NCI-H524 (cell line): ENCODE measurements at regions not wholly inside any gene's neighbourhood (a gene's known extent, or its start where the extent isn't known, plus 50 kb on each side); places are given as distances from the start of the nearest gene placed in this dataset.

Experiments
- DNase-seq, 2 experiments: peaks; one replicate each; lab custom pipeline; 2025; lab: John Stamatoyannopoulos, UW

DNA sequence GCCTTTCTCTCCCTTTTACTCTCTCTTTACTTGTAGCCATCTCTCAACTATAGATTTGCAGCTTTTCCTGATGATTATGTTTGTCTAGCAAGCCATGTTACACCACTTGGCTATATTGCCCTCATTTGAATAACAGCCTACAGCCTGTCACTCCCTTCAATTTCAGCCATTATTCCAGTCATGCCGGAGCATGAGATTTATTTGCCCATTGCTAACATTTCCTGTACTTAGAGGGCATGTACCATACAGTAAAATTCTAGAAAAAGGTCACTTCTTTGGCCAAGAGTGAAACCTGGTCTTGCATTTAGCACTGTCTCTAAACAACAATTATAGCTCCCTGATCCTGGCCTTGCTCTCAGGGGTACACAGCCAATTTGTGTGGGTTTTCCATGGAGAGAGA, 221.7 kb upstream of the TMC3 start:
- no peak for DNase-seq

DNA sequence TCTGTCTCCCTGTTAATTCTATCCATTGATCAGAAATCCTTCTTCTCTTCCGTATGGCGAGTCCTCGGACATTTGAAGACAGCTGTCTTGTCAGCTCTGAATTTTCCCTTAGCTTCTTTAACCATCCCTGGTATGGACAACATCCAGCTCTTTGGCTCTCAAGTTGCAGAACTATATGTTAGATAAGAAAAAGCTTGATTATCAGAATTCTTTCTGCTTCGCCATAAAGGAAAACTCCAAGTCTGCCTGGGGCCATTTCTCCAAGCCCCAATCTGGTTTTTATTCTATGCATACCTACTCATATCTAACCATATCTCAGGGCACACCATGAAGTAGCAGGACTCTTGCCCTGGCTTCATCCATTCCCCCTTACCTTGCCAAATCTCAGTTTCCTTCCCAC, 215.7 kb upstream of the TMC3 start:
- no peak for DNase-seq

DNA sequence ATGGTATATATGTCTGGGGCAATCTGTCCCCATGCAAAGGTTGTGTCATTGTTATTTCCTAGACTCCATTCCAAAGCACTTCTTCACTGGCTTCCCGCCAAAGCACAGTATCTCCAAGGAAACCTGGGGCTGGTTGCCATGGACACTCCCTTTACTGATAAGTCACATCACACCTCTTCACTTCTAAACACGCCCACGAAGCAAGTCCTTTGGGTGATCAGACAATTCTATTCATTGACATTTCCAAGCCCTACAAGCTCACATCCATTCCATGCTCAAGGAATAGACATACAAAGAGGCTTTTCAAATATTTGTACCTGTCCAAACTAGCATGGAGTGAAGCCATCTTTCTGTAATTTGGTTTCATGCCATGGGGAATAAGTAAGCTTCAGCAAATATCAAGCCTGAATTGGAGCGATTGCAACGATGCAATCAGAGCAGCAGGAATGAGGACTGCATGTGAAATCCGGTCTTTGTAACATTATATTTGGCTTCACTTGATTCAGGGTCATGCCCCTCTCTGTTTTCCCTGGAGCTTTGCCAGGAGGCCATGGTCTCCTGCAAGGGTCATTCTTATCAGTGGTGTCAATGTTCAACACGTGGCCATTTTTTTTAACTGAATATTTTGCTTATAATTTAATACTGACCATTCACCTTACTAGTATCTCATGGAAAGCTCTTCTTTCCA, 201.6 kb upstream of the TMC3 start:
- peak; percentile 58 to 69 for DNase-seq

DNA sequence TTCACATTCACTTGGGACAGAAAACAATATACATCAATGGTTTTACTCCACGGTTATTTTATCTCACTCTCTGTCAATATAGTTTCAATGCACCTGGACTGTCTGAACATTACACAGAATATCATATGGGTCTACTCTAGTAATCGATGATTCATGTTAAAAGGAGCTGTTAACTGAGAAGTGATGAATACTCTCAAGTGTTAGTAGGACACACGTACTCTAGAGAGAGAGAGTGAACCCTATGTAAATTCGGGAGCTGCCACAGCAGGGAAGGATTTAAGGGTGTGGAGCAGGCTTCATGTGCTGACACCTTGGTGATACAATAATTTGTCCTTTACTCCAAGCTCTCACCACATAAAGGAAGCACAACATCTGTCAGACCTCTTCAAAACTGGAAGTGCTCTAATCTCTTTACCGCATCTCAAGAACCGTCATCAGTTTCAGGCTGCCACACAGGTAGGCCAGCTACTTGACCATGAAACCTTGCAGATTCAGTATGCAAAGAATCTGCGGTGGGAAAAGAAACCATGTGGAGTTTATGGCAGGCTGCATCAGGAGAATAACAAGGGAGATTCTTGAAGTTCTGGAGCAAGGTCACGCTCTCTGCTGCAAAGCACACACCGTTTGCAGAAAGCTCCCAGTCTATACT, 199.2 kb upstream of the TMC3 start:
- DNase-seq = peak; percentile 97 to 99

DNA sequence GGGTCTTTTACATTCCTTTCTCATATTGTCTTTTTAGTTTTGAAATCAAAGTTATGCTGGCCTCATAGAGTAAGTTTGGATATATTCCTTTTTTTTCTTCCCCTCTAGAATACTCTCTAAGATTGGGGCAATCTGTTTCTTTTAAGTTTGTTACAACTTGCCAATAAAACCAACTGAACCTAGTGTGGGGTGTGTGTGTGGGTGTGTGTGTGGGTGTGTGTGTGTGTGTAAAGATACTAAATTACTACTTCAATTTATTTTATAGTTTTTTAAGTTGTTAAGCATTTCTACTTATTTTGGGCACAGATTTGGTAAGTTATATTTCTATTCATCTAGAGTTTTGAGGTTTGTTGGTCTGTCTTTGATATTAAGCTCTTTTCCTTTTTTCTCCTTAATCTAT, 198.2 kb upstream of the TMC3 start:
- no peak for DNase-seq

DNA sequence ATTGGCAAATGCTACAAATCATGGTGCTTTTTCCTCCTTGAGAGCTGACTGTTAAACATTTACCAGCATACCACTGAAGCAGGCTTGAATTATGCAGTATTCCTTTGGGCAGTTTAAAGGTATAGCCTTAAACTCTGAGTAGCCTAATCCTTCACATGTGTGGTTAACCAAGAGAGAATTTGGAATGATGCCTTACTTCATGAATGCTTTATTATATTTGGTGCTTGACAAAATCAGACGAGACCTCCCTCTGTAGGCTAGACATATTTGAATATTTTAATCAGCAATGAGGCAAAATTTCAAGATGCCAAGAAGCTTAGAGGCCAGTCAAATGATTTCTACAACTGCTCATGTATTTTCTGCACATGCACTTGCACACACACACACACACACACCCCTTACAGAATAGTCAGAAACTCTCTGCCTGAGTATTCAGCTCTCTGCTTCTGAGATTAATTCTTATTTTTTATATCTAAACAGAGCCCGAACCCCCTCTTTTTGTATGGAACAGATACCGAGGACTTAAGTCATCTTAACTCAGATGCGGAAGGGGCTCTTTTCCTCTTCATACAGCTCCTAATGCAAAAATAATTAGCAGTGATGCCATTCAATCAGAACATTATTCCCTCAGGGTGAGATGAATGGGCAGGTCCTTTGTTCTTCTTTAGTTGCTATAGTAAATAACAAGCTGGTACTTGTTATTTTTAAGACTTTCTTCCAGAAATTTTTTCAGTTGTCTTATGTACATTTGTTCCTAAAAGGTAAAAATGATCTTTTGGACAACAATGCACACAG, 195.5 kb upstream of the TMC3 start:
- no peak for DNase-seq

DNA sequence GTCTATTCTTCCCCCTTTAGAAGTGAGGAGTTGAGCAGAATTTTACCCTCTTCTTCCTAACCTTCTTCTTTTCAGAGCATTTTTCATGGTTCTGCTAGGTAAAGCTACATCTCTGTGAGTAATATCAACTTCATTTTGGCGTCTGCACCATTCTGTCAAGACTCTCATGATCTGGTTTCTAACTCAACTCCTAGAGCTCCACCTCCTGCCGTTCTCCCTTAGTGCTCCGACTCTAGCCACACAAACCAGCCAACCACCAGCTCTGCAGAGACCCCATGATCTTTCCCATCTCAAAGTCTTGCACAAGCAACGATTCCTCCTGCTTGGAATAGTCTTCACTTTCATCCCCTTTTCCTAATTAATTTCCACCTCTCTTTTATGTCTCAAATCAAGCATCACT, 193.9 kb upstream of the TMC3 start:
- DNase-seq = no peak

DNA sequence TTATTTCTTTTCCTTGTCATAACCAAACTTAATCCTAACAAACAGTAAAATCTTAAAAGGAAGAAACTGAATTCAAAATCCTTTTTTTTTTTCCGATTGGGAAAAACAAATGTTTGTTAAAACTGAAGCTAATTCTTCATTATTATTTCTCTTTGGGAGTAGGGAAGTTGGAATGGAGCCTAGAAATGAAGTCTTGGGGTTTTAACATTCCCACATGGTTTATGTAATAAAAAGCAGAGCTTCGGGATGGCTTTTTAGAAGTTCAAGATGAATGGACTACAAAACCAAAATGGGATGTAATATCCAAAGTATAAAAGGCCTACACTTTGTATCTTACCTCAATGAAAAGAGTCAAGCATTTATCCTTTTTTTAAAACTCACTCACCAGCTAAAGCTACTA, 189.0 kb upstream of the TMC3 start:
- DNase-seq = no peak

DNA sequence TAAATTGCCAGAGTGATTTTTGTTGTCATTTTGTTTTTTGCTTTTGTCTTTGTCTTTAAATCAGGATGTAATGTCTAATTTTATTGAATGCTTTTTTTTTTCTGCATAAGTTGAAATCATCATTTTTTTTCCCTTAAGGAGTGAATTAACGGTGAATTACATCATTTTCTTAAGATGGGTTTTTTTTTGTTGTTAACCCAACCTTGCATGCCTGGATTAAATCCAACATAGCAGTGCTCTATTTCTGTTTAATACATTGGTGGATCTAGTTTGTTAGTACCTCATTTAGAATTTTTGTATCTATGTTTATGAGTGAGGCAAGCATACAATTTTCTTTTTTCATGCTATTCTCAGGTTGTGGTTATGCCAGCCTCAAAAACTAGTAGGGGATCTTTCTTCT, 186.4 kb upstream of the TMC3 start:
- no peak for DNase-seq

DNA sequence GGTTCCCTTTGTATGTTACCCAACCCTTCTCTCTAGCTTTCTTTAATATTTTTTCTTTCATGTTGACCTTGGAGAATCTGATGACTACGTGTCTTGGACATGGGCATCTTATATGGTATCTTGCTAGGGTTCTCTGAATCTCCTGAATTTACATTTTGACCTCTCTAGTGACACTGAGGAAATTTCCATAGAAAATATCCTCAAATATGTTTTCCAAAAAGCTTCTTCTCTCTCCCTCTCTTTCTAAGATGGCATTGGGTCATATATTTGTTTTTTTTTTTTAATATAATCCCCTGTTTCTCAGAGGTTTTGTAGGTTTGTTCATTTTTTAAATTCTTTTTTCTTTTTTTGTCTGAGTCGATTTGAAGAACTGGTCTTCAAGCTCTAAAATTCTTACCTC, 184.0 kb upstream of the TMC3 start:
- DNase-seq = no peak

DNA sequence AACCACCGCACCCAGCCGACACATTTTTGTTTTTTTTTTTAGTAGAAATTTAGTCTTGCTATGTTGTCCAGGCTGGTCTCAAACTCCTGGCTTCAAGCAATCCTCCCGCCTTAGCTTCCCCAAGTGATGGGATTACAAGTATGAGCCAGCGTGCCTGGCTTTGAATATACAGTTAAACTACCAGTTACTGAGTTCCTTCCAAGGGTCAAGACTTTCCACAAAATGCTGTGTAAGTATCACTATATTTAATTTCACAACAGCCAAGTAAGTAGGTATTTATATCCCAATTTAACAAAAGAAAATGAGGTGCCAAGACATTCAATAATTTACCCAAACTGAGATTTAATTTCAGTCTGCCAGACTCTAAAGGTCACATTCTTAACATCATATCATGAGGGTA, 181.3 kb upstream of the TMC3 start:
- DNase-seq = no peak

DNA sequence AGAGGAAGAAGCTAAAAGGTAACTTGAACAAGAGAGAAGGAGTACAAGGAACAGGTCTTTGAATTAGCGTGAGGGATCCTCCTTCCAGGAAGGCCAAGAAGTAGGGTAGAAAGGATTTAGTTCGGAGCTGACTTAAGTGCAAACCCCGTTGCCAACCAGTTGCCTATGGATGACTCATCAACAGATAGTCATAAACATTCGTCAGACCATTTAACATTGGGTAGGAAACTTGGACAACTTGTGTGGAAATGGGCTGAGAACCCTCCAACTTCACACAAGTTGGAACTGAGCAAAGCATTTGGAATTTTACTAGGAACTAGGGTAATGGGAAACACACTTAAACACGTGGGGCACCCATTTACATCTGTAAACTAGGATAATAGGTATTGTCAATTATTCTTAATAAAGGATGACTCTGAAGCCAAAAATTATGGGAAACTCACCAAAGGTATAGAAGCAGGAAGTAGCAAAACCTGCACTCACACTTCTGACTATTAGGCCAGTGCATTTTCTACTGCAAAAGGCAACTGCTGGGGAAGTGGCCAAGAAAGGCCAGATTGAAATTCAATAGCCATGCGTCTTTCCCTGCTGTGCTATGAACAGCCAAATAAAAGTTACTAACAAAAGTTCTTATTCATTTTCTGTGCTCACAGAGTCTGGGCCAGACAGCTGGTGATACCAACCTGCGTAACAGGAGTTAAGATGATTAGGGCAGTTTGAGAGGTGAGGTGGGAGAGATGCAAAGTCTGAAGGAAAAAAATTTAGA, 174.5 kb upstream of the TMC3 start:
- DNase-seq = no peak

DNA sequence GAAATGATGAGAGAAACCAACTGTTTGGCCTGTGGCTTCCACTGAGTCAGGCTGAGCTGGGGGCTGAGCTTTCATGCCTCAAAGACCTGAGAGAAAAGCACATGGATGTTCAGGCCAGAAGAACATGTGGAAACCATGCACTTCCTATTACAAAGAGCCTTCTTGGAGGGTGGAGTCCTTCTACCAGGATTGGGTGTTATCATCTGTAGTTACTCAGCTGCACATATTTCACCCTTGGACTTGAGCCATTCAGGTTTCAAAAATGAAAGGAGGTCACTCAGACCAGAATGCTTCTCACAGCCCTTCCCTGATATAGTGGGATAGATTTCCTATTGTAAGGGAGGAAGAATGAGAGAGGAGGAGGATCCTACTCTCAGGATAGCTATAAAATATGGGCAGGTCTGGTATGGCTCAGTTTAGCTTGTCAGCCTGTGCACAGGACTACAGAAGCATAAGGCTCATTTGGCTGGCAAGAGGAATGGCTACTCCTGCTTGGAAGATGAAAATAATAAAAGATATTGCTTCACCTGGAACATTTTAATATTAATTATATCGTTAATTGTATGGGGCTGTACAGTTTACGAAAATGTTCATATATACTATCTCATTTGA, 173.6 kb upstream of the TMC3 start:
- DNase-seq = no peak

DNA sequence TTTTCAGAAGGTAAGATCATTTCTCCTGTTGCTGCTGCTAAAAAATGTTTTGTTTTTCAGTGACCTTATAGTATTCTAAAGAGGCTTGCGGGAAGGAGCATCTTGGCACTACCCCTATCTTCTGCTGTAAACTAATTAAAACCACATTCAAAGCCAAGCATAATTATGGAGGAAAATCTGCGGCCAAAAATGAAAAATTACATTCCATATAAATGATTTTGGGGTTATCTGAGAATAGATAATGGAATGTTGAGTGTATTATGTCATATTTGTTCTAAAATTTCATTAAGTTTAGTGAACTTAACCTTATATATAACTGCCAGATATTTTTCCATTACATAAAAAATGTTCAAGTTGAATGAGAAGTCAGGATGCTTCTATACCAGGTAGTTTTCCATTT, 170.4 kb upstream of the TMC3 start:
- DNase-seq = no peak

DNA sequence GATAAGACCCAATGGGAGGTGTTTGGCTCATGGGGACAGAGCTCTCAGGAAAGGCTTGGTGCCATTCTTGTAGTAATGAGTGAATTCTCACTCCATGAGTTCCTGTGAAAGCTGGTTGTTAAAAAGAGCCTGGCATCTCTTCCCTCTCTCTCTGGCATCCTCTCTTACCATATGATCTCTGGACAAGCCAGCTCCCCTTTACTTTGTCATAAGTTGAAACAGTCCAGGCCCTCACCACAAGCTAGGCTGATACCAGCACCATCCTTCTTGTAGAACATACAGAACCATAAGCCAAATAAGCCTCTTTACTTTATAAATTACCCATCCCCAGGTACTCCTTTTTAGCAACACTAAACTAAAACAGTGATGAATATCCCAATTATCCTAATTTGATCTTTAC, 166.9 kb upstream of the TMC3 start:
- DNase-seq = no peak

DNA sequence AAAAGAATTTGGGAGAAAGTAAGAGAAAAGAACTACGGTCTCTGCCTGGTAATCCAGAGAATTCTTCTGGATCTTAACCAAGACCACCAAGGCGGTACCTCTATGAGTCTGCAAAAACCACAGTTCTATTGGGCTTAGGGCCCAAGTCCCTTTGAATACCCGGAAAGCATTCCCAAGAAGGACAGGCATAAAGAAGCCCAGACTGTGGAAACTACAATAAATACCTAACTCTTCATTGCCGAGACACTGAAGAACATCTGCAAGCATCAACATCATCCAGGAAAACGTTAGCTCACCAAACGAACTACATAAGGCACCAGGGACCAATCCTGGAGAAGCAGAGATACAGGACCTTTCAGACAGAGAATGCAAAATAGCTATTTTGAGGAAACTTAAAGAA, 162.3 kb upstream of the TMC3 start:
- no peak for DNase-seq

DNA sequence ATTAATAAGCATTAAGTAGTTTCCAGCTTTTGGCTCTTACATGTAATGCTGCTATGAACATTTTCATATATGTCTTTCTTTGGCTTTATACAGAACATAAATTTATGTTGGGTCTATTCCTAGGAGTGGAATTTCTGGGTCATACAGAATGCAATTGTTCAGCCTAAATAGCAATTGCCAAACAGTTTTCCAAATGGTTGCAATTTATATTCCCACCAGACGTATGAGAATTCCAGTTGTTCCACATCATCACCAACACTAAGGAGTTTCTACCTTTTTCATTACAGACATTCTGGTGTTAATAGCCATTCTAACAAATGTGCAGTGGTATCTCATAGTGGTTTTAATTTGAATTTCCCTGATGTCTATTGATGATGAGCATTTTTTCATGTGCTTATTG, 160.1 kb upstream of the TMC3 start:
- DNase-seq = no peak

DNA sequence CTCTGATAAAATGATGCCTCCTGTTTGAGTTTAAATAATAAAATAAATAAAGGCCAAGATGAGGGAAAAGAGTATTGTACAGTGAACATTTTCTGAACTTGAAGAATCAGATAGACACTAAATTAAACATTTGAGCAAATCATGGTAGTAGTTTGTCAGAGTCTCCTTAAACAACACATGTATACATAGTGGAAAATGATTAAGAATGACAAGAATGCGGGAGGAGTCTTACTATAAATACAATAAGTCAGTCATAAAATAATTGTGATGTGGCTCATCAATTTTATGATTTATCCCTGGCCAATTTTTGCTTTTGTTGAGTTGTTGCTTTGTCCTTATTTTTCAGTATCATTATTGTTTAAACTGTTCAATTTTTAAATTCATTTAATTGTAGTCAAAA, 158.0 kb upstream of the TMC3 start:
- DNase-seq = no peak

DNA sequence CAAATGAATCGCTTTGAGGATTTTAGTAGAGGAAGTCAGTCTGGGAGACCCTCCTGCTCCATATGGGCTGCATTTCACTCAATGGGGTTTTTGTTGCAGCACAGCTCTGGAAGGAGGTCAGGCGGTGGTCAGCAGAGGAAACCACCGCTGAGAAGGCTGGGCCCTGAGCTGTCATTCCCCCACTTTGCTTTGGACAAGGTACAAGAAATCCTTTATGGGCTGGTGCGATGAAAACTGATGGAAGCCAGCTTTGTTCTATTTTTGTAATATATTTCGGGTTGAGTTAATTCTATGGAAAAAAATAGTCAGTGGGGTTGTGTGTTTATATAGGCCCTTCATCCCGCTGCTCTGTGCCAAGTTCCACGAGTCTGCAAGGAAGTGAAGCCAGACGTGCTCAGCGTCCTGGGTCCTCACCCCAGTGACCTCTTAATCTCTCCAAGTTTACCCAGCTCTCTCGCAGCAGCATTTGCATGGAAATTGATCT, 157.1 kb upstream of the TMC3 start:
- DNase-seq = no peak

DNA sequence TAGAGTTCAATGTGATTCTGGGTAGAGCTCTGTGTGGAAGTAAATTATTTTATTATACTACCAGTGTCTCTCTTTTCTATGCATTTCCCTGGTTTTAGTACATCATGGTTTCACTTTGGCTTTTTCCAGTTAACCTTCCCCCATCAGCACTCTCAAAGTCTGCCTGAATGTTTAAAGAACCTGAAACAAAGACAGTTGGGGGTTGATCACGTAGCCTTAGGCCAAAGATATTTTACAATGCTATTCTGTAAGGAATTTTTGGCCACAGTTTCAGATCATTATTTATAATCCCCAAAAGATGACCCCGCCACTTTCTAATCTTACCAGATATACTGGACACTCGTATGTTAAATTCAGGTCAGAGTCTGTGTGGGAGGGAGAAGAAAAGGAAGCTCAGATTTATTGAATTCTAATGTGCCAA, 156.3 kb upstream of the TMC3 start:
- DNase-seq = no peak

DNA sequence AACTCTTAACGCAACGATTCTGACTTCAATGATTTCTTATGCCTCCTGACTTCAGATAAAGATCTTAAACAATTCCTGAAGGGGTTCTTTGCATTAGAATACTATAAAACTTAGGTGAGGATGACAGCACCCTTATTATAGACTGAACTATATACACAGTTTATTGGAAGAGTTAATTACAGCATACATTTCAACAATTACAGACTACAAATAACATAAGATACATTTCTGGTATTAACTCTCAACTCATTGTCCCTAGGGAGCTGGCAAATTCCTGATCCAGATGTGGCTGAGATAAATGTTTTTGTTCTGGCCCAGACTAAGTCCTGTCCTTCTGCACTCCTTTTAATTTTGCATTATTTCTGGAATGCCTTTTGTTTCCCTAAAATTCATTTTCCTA, 155.5 kb upstream of the TMC3 start:
- DNase-seq = no peak

DNA sequence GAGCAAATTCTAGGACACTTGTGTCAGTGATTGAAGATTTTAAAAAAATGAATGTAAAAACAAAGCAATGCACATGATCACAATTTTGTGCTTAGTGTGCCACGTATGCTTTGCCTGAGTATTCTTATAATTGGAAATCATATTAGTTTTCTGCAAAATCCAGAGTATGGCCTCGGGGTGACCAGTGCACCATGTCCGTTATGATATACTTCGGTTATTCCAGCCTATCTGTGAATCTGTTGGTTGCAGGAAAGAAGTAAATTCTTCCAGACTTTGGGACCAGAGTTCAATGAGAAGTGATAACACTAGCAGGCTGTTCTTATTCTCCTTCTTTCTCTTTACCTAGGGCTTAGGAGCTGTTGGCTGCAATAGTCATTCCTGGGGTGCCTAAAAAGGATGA, 152.0 kb upstream of the TMC3 start:
- no peak for DNase-seq
